K562 (cell line): ENCODE measurements at regions not wholly inside any gene's neighbourhood (a gene's known extent, or its start where the extent isn't known, plus 50 kb on each side); places are given as distances from the start of the nearest gene placed in this dataset.
A peak's percentile ranks its signal among the peaks of the same experiment; 100 is the strongest.

Source experiments
- ARID1B ChIP-seq: fragments of 450-650 bp; IDR thresholded peaks from 2 replicates; pipeline ENCODE4 v1.6.1; 2016; ENCODE audit warnings: antibody characterized with exemption, mild to moderate bottlenecking, inconsistent platforms
- CEBPZ ChIP-seq: fragments of 150-350 bp; IDR thresholded peaks from 2 replicates; pipeline ENCODE4 v1.6.1; 2014; ENCODE audit warnings: low read depth, mild to moderate bottlenecking, low read length, borderline replicate concordance
- CREB3 ChIP-seq: fragments of 450-650 bp; conservative IDR thresholded peaks from 2 replicates; pipeline ENCODE4 v1.6.1; 2016; ENCODE audit warnings: missing genetic modification characterization, low read depth, mild to moderate bottlenecking, missing compliant biosample characterization, moderate library complexity
- CTBP1 ChIP-seq: fragments of 450-650 bp; IDR thresholded peaks from 2 replicates; pipeline ENCODE4 v1.6.1; 2016; ENCODE audit warnings: borderline replicate concordance
- EHMT2 ChIP-seq: fragments of 450-650 bp; IDR thresholded peaks from 2 replicates; pipeline ENCODE4 v1.6.1; 2018; ENCODE audit warnings: antibody characterized with exemption
- EWSR1 ChIP-seq: fragments of 450-650 bp; IDR thresholded peaks from 2 replicates; pipeline ENCODE4 v1.6.1; 2018; ENCODE audit warnings: borderline replicate concordance, mild to moderate bottlenecking, low read depth, moderate library complexity; ENCODE audit not compliant: partially characterized antibody
- JUND ChIP-seq, 2 experiments: IDR thresholded peaks; 2 replicates in 1 of 2; 3 replicates in 1 of 2; pipeline ENCODE4 v1.6.1; 2011; ENCODE audit warnings: borderline replicate concordance in 2 of 2, low read depth in 2 of 2, low read length in 2 of 2, improper control_type of control experiment in 1 of 2, missing biosample characterization in 1 of 2, missing genetic modification characterization in 1 of 2, missing genetic modification reagents in 1 of 2
- KLF10 ChIP-seq: fragments of 250-450 bp; sonication (Bioruptor Pico); IDR thresholded peaks from 2 replicates; pipeline ENCODE4 v1.6.1; 2021; ENCODE audit warnings: matching md5 sums
- KLF16 ChIP-seq: IDR thresholded peaks from 2 replicates; pipeline ENCODE4 v1.6.1; 2016; ENCODE audit warnings: antibody characterized with exemption
- MCM2 ChIP-seq: fragments of 450-650 bp; IDR thresholded peaks from 2 replicates; pipeline ENCODE4 v1.6.1; 2017; ENCODE audit warnings: low read depth, mild to moderate bottlenecking
- MIER1 ChIP-seq: fragments of 450-650 bp; IDR thresholded peaks from 2 replicates; pipeline ENCODE4 v1.6.1; 2016; ENCODE audit warnings: antibody characterized with exemption, mild to moderate bottlenecking, low read depth
- ZC3H11A ChIP-seq: IDR thresholded peaks from 2 replicates; pipeline ENCODE4 v1.6.1; 2012; ENCODE audit warnings: low read depth, low read length, improper control_type of control experiment
- ZNF740 ChIP-seq, 3 experiments: fragments of 200-800 bp in 1 of 3; sonication (Bioruptor generic) in 1 of 3; sonication (generic) in 1 of 3; formaldehyde crosslinking in 1 of 3; IDR thresholded peaks; 2 replicates each; pipeline versions ENCODE4 v1.6.1 to v1.8.0; 2016 to 2022; ENCODE audit warnings: mild to moderate bottlenecking in 2 of 3, missing compliant biosample characterization in 2 of 3, missing genetic modification characterization in 2 of 3, missing genetic modification reagents in 1 of 3
- TF ChIP-seq, protein P1 (sequence below), 2 experiments: fragments of 450-650 bp in 1 of 2; IDR thresholded peaks; 2 replicates each; pipeline ENCODE4 v1.6.1; 2011 to 2017; ENCODE audit warnings: low read depth in 2 of 2, antibody characterized with exemption in 1 of 2, borderline replicate concordance in 1 of 2, low read length in 1 of 2, mild to moderate bottlenecking in 1 of 2, mixed read lengths in 1 of 2; ENCODE audit not compliant: control insufficient read depth in 1 of 2
- TF ChIP-seq, protein P2 (sequence below), 2 experiments: fragments of 450-650 bp; conservative IDR thresholded peaks; 2 replicates each; pipeline ENCODE4 v1.6.1; 2017; ENCODE audit warnings: mild to moderate bottlenecking in 2 of 2, moderate library complexity in 2 of 2

DNA sequence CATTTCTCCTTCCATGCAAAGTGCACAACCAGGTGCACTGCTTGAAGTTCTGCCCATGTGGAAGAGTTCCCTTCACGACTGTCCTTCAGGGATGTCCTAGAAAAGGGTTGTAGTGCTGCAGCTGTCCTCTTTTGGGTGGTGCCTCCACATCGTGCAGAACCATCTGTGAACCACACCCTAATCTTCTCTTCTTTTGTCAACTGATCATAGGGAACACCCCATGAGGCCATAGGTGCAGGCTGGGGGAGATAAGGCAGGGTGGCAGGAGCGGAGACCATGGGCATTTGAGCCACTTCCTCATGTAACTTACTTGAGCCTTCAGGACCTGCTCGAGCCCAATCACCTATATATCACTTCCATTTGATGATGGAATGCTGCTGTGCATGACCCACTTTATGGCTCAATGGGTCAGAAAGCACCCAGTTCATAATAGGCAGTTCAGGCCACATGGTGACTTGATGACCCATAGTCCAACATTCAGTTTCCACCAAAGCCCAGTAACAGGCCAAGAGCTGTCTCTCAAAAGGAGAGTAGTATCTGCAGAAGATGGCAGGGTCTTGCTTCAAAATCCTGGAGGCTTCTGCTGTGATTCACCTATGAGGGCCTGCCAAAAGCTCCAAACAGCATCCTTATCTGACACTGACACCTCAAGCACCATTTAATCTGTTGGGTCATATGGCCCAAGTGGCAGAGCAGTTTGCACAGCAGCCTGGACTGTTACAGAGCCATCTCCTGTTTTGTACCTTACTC is 84.7 kb upstream of the CYRIA start (continued):
- TF ChIP-seq EWSR1 (no peak), ARID1B (peak; percentile 85), KLF10 (CRISPR knock-in tag) (no peak), MIER1 (no peak), CEBPZ (no peak), ZC3H11A (no peak), MCM2 (no peak), ZNF740 (CRISPR knock-in tag; IDR thresholded peaks at IDR 0.05) (no peak), ZNF740 (tag; IDR thresholded peaks at IDR 0.05) (no peak), EHMT2 (no peak), KLF16 (peak; percentile 87), CTBP1 (peak; percentile 91), CREB3 (tag) (no peak), JUND (IDR thresholded peaks at IDR 0.05; ENCODE audit: borderline replicate concordance, low read depth, low read length) (no peak), JUND (tag; IDR thresholded peaks at IDR 0.05; ENCODE audit: borderline replicate concordance, low read depth, low read length) (peak; percentile 26; the same call in 1 of the 3 replicates)
- TF ChIP-seq, protein P1, sequence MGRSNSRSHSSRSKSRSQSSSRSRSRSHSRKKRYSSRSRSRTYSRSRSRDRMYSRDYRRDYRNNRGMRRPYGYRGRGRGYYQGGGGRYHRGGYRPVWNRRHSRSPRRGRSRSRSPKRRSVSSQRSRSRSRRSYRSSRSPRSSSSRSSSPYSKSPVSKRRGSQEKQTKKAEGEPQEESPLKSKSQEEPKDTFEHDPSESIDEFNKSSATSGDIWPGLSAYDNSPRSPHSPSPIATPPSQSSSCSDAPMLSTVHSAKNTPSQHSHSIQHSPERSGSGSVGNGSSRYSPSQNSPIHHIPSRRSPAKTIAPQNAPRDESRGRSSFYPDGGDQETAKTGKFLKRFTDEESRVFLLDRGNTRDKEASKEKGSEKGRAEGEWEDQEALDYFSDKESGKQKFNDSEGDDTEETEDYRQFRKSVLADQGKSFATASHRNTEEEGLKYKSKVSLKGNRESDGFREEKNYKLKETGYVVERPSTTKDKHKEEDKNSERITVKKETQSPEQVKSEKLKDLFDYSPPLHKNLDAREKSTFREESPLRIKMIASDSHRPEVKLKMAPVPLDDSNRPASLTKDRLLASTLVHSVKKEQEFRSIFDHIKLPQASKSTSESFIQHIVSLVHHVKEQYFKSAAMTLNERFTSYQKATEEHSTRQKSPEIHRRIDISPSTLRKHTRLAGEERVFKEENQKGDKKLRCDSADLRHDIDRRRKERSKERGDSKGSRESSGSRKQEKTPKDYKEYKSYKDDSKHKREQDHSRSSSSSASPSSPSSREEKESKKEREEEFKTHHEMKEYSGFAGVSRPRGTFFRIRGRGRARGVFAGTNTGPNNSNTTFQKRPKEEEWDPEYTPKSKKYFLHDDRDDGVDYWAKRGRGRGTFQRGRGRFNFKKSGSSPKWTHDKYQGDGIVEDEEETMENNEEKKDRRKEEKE (IDR thresholded peaks at IDR 0.05; ENCODE audit: borderline replicate concordance in 1 of 2, control insufficient read depth in 1 of 2, low read depth in 2 of 2, low read length in 1 of 2): no peak
- TF ChIP-seq, protein P2, sequence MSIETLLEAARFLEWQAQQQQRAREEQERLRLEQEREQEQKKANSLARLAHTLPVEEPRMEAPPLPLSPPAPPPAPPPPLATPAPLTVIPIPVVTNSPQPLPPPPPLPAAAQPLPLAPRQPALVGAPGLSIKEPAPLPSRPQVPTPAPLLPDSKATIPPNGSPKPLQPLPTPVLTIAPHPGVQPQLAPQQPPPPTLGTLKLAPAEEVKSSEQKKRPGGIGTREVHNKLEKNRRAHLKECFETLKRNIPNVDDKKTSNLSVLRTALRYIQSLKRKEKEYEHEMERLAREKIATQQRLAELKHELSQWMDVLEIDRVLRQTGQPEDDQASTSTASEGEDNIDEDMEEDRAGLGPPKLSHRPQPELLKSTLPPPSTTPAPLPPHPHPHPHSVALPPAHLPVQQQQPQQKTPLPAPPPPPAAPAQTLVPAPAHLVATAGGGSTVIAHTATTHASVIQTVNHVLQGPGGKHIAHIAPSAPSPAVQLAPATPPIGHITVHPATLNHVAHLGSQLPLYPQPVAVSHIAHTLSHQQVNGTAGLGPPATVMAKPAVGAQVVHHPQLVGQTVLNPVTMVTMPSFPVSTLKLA (conservative IDR thresholded peaks at IDR 0.05): no peak
